HepG2 (cell line): ENCODE measurements at regions not wholly inside any gene's neighbourhood (a gene's known extent, or its start where the extent isn't known, plus 50 kb on each side); places are given as distances from the start of the nearest gene placed in this dataset.

Source experiments
- ATAC-seq: fragments of 200-7000 bp; cut with Tn5 transposase; 3 replicates; pipeline ENCODE4 v1.9.1; 2020; ENCODE audit warnings: mild to moderate bottlenecking, moderate library complexity
- BruUV-seq: library from RNA; stranded (reverse); fragments of 400-500 nt; replicated peaks from 2 replicates; lab custom pipeline; 2021; lab: Mats Ljungman, UMichigan
- CTCF ChIA-PET: fragments of 300-600 bp; formaldehyde crosslinking; extraction: SDS; loops from one replicate; lab custom pipeline; 2021; ENCODE audit warnings: low total read pairs, inconsistent platforms, low intra/inter-chr PET ratio; lab: Yijun Ruan, JAX
- POLR2A ChIA-PET: fragments of 350-600 bp; sonication (Branson Sonifier 250); formaldehyde crosslinking; loops from one replicate; lab custom pipeline; 2020; ENCODE audit warnings: antibody characterized with exemption, inconsistent platforms; lab: Yijun Ruan, JAX
- DNase-seq: peaks from one replicate; pipeline ENCODE4 v3.0.0-alpha.2; 2015; ENCODE audit warnings: low spot score
- FAIRE-seq: peaks from 3 replicates; lab custom pipeline; 2011; peaks lifted over from hg19 to GRCh38; lab: Jason Lieb, UNC
- H2AFZ ChIP-seq: one replicate; pipeline ENCODE4 v1.6.1; 2011; ENCODE audit warnings: low read length, inconsistent platforms
- H3K27ac ChIP-seq: fragments of 300-600 bp; 3 replicates; pipeline ENCODE4 v1.8.0; 2011; ENCODE audit warnings: mixed run types, mild to moderate bottlenecking, mixed read lengths, low read length, inconsistent platforms; ENCODE audit not compliant: insufficient read depth; ENCODE audit errors: extremely low read length
- H3K27me3 ChIP-seq, 2 experiments: fragments of 200-600 bp in 1 of 2; 2 replicates in 1 of 2; 3 replicates in 1 of 2; pipeline versions ENCODE4 v1.6.0 to v1.8.0; 2011; ENCODE audit warnings: low read length in 2 of 2, mild to moderate bottlenecking in 2 of 2, moderate library complexity in 2 of 2, inconsistent platforms in 1 of 2; ENCODE audit not compliant: insufficient read depth in 2 of 2, control insufficient read depth in 1 of 2
- H3K36me3 ChIP-seq, 2 experiments: fragments of 200-600 bp in 1 of 2; replicated peaks in 1 of 2; 2 replicates in 1 of 2; 3 replicates in 1 of 2; pipeline versions ENCODE4 v1.5.1 to v1.8.0; 2011; ENCODE audit warnings: low read length in 2 of 2, inconsistent platforms in 1 of 2; ENCODE audit not compliant: insufficient read depth in 2 of 2, control insufficient read depth in 1 of 2
- H3K4me1 ChIP-seq: 2 replicates; pipeline ENCODE4 v1.5.1; 2012; ENCODE audit warnings: low read length, inconsistent platforms; ENCODE audit not compliant: insufficient read depth
- H3K4me2 ChIP-seq: 2 replicates; pipeline ENCODE4 v1.6.0; 2011; ENCODE audit warnings: low read depth, low read length, inconsistent platforms
- H3K4me3 ChIP-seq, 3 experiments: fragments of 200-600 bp in 1 of 3; sonication (generic), shearing (Covaris generic) in 1 of 3; replicated peaks in 1 of 3; 2 replicates each; pipeline ENCODE4 v1.5.1; 2011 to 2016; ENCODE audit warnings: low read length in 3 of 3, inconsistent platforms in 2 of 3, low read depth in 2 of 3, mild to moderate bottlenecking in 2 of 3, control low read depth in 1 of 3, mixed read lengths in 1 of 3; ENCODE audit not compliant: insufficient read depth in 1 of 3
- H3K79me2 ChIP-seq: one replicate; pipeline ENCODE4 v1.6.1; 2011; ENCODE audit warnings: low read length, inconsistent platforms; ENCODE audit not compliant: insufficient read depth
- H3K9ac ChIP-seq: 2 replicates; pipeline ENCODE4 v1.6.0; 2011; ENCODE audit warnings: mild to moderate bottlenecking, low read depth, low read length, inconsistent platforms; ENCODE audit not compliant: insufficient read depth
- H3K9me3 ChIP-seq: 2 replicates; pipeline ENCODE4 v1.5.1; 2012; ENCODE audit warnings: mild to moderate bottlenecking, low read length
- H4K20me1 ChIP-seq: 2 replicates; pipeline ENCODE4 v1.6.0; 2011; ENCODE audit warnings: inconsistent platforms, mild to moderate bottlenecking, low read length, moderate library complexity; ENCODE audit not compliant: insufficient read depth
- CBX5 ChIP-seq: sonication (generic); formaldehyde crosslinking; IDR thresholded peaks from 2 replicates; pipeline ENCODE4 v1.4.0; 2020; ENCODE audit warnings: missing genetic modification reagents, borderline replicate concordance
- ERF ChIP-seq: IDR thresholded peaks from 2 replicates; pipeline ENCODE4 v1.6.1; 2018; ENCODE audit warnings: missing biosample characterization, missing genetic modification reagents
- KAT8 ChIP-seq: IDR thresholded peaks from 2 replicates; pipeline ENCODE4 v1.6.1; 2016; ENCODE audit warnings: missing genetic modification reagents, missing compliant biosample characterization
- KDM6A ChIP-seq: IDR thresholded peaks from 2 replicates; pipeline ENCODE4 v1.6.1; 2016; ENCODE audit warnings: low read depth
- NCOA2 ChIP-seq: sonication (generic); formaldehyde crosslinking; IDR thresholded peaks from 2 replicates; pipeline ENCODE4 v1.8.0; 2022; ENCODE audit warnings: inconsistent platforms
- RXRA ChIP-seq: sonication (generic); formaldehyde crosslinking; IDR thresholded peaks from 2 replicates; pipeline ENCODE4 v1.5.1; 2020; ENCODE audit warnings: missing genetic modification reagents
- SP1 ChIP-seq, 2 experiments: fragments of 450-650 bp in 1 of 2; sonication (generic) in 1 of 2; formaldehyde crosslinking in 1 of 2; IDR thresholded peaks; 2 replicates each; pipeline versions ENCODE4 v1.4.0 to v1.6.1; 2016 to 2020; ENCODE audit warnings: missing genetic modification reagents in 1 of 2
- SP2 ChIP-seq: sonication (generic); formaldehyde crosslinking; IDR thresholded peaks from 2 replicates; pipeline ENCODE4 v1.5.1; 2020; ENCODE audit warnings: mild to moderate bottlenecking, missing genetic modification reagents
- XBP1 ChIP-seq: sonication (generic); formaldehyde crosslinking; IDR thresholded peaks from 2 replicates; pipeline ENCODE4 v1.5.0; 2020; ENCODE audit warnings: missing genetic modification reagents
- ZC3H4 ChIP-seq: sonication (generic); formaldehyde crosslinking; IDR thresholded peaks from 2 replicates; pipeline ENCODE4 v1.4.0; 2020; ENCODE audit warnings: missing genetic modification reagents, borderline replicate concordance
- ZNF251 ChIP-seq: sonication (generic); formaldehyde crosslinking; IDR thresholded peaks from 2 replicates; pipeline ENCODE4 v1.9.0; 2021; ENCODE audit warnings: mild to moderate bottlenecking, missing genetic modification reagents
- ZNF317 ChIP-seq: sonication (generic); formaldehyde crosslinking; IDR thresholded peaks from 2 replicates; pipeline ENCODE4 v1.5.0; 2020; ENCODE audit warnings: mild to moderate bottlenecking, missing genetic modification reagents
- ZNF337 ChIP-seq: sonication (generic); formaldehyde crosslinking; IDR thresholded peaks from 2 replicates; pipeline ENCODE4 v1.5.1; 2020; ENCODE audit warnings: missing genetic modification reagents, low read depth, mild to moderate bottlenecking, borderline replicate concordance
- ZNF383 ChIP-seq: sonication (generic); formaldehyde crosslinking; IDR thresholded peaks from 2 replicates; pipeline ENCODE4 v1.4.0; 2020; ENCODE audit warnings: missing genetic modification reagents, mild to moderate bottlenecking, borderline replicate concordance
- ZNF841 ChIP-seq: sonication (generic); formaldehyde crosslinking; IDR thresholded peaks from 2 replicates; pipeline ENCODE4 v1.8.1; 2023; ENCODE audit warnings: missing genetic modification reagents, borderline replicate concordance
- ZNF879 ChIP-seq: sonication (generic); formaldehyde crosslinking; IDR thresholded peaks from 2 replicates; pipeline ENCODE4 v1.8.1; 2023; ENCODE audit warnings: missing genetic modification reagents
- ZSCAN29 ChIP-seq: sonication (generic); formaldehyde crosslinking; conservative IDR thresholded peaks from 2 replicates; pipeline ENCODE4 v1.4.0; 2020; ENCODE audit warnings: mild to moderate bottlenecking, missing genetic modification reagents
- WGBS: methylation state at CpG from one replicate; pipeline ENCODE4 v1.1.6; 2017; ENCODE audit warnings: low lambda C conversion rate; 5-methylcytosine and 5-hydroxymethylcytosine counted together
- in situ Hi-C: cut with HindIII; loops from 2 replicates; pipeline ENCODE4 v1.10.0; 2017; ENCODE audit warnings: low pct_unique_long_range_greater_than_20kb; ENCODE audit not compliant: extremely low pct_ligation_motif_present
- intact Hi-C: fragments of 100-400 bp; cut with micrococcal nuclease; formaldehyde crosslinking; loops from one replicate; pipeline ENCODE4 v1.10.0; 2022; ENCODE audit not compliant: unreplicated experiment
- TF ChIP-seq, protein P1 (sequence below): sonication (generic); formaldehyde crosslinking; IDR thresholded peaks from 2 replicates; pipeline ENCODE4 v1.5.1; 2020; ENCODE audit warnings: mild to moderate bottlenecking, moderate library complexity, missing genetic modification reagents
- TF ChIP-seq, protein P2 (sequence below): IDR thresholded peaks from 2 replicates; pipeline ENCODE4 v1.6.1; 2016; ENCODE audit warnings: low read depth, control low read depth

DNA sequence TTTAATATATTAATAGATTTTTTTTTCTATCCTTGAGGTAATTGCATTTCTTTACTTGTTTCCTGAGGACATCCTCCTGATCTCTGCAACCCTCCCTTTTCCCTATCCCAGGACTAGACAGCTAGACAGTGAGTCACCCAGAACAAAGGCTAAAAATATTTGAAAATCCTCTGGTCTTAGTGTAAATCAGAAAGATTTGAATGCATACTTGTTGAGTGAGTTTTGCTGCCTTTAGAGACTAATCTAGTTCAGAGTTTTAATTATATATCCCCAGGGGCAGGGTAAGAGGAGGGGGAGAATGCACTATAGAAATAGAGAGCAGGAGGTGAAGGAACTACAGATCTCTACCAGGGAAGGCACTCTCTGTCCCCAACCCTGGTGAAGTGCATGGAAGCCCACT is 202.3 kb upstream of the TCF4 start:
- Histone ChIP-seq H3K4me2 (no peak overlapping the region), H3K9ac (no peak overlapping the region), H3K4me1 (no peaks in the 10 kb centered on the region), H3K79me2 (no peaks in the 10 kb centered on the region), H4K20me1 (no peaks in the 10 kb centered on the region), H3K27ac (no peak overlapping the region), H3K36me3 (no peaks in the 10 kb centered on the region), H3K9me3 (peaks cover 82% of the 10 kb centered on the region), H3K27me3 (no peaks in the 10 kb centered on the region), H2AFZ (no peak overlapping the region), H3K4me3 (no peak overlapping the region)
- in situ Hi-C loops: no loop called here
- TF ChIP-seq SP2 (CRISPR knock-in tag): no peak
- no peak for TF ChIP-seq KDM6A (CRISPR knock-in tag)
- TF ChIP-seq ZSCAN29: no peak
- TF ChIP-seq, protein P1, sequence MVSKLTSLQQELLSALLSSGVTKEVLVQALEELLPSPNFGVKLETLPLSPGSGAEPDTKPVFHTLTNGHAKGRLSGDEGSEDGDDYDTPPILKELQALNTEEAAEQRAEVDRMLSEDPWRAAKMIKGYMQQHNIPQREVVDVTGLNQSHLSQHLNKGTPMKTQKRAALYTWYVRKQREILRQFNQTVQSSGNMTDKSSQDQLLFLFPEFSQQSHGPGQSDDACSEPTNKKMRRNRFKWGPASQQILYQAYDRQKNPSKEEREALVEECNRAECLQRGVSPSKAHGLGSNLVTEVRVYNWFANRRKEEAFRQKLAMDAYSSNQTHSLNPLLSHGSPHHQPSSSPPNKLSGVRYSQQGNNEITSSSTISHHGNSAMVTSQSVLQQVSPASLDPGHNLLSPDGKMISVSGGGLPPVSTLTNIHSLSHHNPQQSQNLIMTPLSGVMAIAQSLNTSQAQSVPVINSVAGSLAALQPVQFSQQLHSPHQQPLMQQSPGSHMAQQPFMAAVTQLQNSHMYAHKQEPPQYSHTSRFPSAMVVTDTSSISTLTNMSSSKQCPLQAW (CRISPR knock-in tag): no peak
- no peak for TF ChIP-seq ZNF317 (CRISPR knock-in tag)
- no peak for TF ChIP-seq ZNF251
- TF ChIP-seq RXRA: no peak
- FAIRE-seq (no peak), DNase-seq (no peak), ATAC-seq (no peak)
- intact Hi-C loops: no loop called here
- ChIA-PET CTCF (no interaction called here), POLR2A (no interaction called here)
- no TSS peak for BruUV-seq

DNA sequence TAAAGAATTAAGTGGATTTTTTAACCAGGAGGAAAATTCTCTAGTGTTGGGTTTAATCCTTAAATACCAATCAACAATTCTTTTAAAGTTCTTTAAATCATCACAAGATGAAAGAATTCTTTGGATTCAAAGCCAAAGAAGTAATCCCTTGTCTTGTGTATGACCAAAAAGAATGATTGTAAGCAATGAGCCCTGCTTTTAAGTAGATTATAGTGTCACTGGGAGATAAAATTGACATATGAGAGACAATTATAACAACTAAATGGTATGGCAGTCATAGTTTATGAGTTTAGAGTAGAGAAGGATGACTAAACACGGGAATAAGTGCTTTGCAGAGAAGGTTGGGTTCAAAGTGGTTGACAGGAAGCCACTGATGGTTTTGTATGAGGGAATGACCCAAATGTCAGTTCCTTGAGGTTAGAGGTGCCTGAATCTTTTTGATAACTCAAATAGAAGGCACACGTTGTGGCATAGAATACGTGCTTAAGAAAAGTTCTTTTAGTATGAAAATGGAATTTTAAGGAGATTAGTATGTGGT is 199.6 kb upstream of the TCF4 start:
- Histone ChIP-seq H3K4me3 (no peak overlapping the region), H3K79me2 (no peaks in the 10 kb centered on the region), H3K9ac (no peak overlapping the region), H4K20me1 (no peaks in the 10 kb centered on the region), H3K9me3 (peaks cover 79% of the 10 kb centered on the region), H3K27me3 (no peaks in the 10 kb centered on the region), H3K36me3 (no peaks in the 10 kb centered on the region), H3K4me2 (no peak overlapping the region), H2AFZ (no peak overlapping the region), H3K27ac (no peak overlapping the region), H3K4me1 (no peaks in the 10 kb centered on the region)
- FAIRE-seq (no peak), DNase-seq (no peak), ATAC-seq (no peak)
- ChIA-PET CTCF (no interaction called here), POLR2A (no interaction called here)
- in situ Hi-C loops: no loop called here
- intact Hi-C loops: no loop called here
- BruUV-seq: no TSS peak
- 6% methylated on average over 3 of the region's 3 CpGs for WGBS
- TF ChIP-seq SP1 (IDR thresholded peaks at IDR 0.05) (no peak), SP1 (CRISPR knock-in tag; IDR thresholded peaks at IDR 0.05) (no peak), ZNF383 (no peak), KAT8 (CRISPR knock-in tag) (no peak), XBP1 (CRISPR knock-in tag) (no peak), ZC3H4 (CRISPR knock-in tag) (no peak), ZNF337 (CRISPR knock-in tag) (no peak), ERF (no peak), ZNF841 (CRISPR knock-in tag) (no peak), ZNF879 (CRISPR knock-in tag) (no peak), CBX5 (CRISPR knock-in tag) (no peak), NCOA2 (no peak)
- TF ChIP-seq, protein P2, sequence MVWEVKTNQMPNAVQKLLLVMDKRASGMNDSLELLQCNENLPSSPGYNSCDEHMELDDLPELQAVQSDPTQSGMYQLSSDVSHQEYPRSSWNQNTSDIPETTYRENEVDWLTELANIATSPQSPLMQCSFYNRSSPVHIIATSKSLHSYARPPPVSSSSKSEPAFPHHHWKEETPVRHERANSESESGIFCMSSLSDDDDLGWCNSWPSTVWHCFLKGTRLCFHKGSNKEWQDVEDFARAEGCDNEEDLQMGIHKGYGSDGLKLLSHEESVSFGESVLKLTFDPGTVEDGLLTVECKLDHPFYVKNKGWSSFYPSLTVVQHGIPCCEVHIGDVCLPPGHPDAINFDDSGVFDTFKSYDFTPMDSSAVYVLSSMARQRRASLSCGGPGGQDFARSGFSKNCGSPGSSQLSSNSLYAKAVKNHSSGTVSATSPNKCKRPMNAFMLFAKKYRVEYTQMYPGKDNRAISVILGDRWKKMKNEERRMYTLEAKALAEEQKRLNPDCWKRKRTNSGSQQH: no peak
